ENCODE measurements at regions not wholly inside any gene's neighbourhood (a gene's known extent, or its start where the extent isn't known, plus 50 kb on each side); places are given as distances from the start of the nearest gene placed in this dataset.

- TF ChIP-seq CTCF (IDR thresholded peaks at IDR 0.05) (no peak), EP300 (IDR thresholded peaks at IDR 0.05; ENCODE audit: low read depth) (peak; percentile 56)
Measured at GRCh38 chr2:7766978-7767565, 849.9 kb downstream of the RNF144A start.
